ENCODE measurements at regions not wholly inside any gene's neighbourhood (a gene's known extent, or its start where the extent isn't known, plus 50 kb on each side); places are given as distances from the start of the nearest gene placed in this dataset.

DNA sequence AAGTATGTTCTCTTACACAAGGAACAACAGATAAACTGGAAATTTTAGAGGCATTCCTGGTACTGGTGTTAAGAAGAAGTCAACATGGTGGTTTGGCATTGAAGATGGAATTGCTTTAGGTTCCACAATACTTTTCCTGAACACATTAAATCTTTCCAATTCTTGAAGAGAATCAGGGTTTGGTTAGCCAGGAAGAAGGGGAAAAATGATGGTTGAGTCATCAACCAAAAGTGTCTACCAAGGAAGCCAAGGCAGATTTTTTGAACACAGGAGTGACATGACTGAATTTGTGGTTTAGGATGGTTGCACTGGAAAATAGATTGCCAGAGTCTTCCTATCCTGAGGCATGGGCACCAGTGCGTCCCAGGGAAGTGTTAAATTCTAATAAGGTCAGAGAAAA, 433.4 kb downstream of the TMEM38B start:
- TF ChIP-seq, protein P1, sequence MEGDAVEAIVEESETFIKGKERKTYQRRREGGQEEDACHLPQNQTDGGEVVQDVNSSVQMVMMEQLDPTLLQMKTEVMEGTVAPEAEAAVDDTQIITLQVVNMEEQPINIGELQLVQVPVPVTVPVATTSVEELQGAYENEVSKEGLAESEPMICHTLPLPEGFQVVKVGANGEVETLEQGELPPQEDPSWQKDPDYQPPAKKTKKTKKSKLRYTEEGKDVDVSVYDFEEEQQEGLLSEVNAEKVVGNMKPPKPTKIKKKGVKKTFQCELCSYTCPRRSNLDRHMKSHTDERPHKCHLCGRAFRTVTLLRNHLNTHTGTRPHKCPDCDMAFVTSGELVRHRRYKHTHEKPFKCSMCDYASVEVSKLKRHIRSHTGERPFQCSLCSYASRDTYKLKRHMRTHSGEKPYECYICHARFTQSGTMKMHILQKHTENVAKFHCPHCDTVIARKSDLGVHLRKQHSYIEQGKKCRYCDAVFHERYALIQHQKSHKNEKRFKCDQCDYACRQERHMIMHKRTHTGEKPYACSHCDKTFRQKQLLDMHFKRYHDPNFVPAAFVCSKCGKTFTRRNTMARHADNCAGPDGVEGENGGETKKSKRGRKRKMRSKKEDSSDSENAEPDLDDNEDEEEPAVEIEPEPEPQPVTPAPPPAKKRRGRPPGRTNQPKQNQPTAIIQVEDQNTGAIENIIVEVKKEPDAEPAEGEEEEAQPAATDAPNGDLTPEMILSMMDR (IDR thresholded peaks at IDR 0.05; ENCODE audit: low read length), result no peak
- TF ChIP-seq EZH2phosphoT487 (IDR thresholded peaks at IDR 0.05; ENCODE audit: low read length), result no peak

Data from MM.1S (cell line).